ENCODE measurements at regions not wholly inside any gene's neighbourhood (a gene's known extent, or its start where the extent isn't known, plus 50 kb on each side); places are given as distances from the start of the nearest gene placed in this dataset.

GRCh38 chr4:144590020-144590419 lies 55.9 kb upstream of the HHIP start:
- DNase-seq (ENCODE audit: unreplicated experiment), result no peak
- CTCF ChIA-PET, result no interaction called here
- H3K27ac Mint-ChIP-seq (ENCODE audit: low read depth, unreplicated experiment), result no peak overlapping the region

DNA sequence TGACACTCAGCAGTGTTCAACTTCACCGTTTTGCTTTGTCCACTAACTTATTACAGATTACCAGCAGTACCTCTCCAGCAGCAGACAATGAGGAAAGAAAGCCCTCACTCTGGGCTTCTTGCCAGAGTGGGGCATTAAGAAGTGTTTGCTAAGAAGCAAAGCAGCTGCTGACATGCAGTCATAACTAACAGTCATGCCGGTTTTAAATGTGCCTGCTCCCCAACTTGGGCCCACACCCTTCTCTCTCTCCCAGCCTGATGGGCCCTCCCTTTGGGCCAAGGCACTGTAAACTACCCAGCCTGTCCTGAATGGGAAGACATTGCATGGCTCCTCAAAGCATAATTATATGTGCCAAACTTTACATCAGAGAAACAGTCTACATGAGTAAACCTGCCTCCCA lies 54.6 kb upstream of the HHIP start:
- CTCF ChIA-PET, result interaction anchor here (1.2 kb wide), 1 partner anchor 30 kb away, joined by 3 read pairs; no protein-coding TSS in a partner anchor
- peak; percentile 75 for DNase-seq (ENCODE audit: unreplicated experiment)
- POLR2A ChIA-PET, result no interaction called here
- Mint-ChIP-seq H3K36me3 (ENCODE audit: insufficient read depth, unreplicated experiment) (no peaks in the 10 kb centered on the region), H3K4me3 (ENCODE audit: unreplicated experiment) (no peak overlapping the region), H3K27me3 (ENCODE audit: insufficient read depth, unreplicated experiment) (no peaks in the 10 kb centered on the region), H3K4me1 (ENCODE audit: insufficient read depth, unreplicated experiment) (peaks cover 8% of the 10 kb centered on the region), H3K9me3 (ENCODE audit: unreplicated experiment) (no peaks in the 10 kb centered on the region), H3K27ac (ENCODE audit: low read depth, unreplicated experiment) (peak overlapping the region; percentile 36)
- intact Hi-C loops (cut with micrococcal nuclease), result no loop called here
- TF ChIP-seq, protein P1, sequence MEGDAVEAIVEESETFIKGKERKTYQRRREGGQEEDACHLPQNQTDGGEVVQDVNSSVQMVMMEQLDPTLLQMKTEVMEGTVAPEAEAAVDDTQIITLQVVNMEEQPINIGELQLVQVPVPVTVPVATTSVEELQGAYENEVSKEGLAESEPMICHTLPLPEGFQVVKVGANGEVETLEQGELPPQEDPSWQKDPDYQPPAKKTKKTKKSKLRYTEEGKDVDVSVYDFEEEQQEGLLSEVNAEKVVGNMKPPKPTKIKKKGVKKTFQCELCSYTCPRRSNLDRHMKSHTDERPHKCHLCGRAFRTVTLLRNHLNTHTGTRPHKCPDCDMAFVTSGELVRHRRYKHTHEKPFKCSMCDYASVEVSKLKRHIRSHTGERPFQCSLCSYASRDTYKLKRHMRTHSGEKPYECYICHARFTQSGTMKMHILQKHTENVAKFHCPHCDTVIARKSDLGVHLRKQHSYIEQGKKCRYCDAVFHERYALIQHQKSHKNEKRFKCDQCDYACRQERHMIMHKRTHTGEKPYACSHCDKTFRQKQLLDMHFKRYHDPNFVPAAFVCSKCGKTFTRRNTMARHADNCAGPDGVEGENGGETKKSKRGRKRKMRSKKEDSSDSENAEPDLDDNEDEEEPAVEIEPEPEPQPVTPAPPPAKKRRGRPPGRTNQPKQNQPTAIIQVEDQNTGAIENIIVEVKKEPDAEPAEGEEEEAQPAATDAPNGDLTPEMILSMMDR (IDR thresholded peaks at IDR 0.05; ENCODE audit: unreplicated experiment), result no peak
- no TSS peak for BruUV-seq (replicated peaks)

More at GRCh38 chr4:144590020-144590419, 55.9 kb upstream of the HHIP start:
- Mint-ChIP-seq H3K36me3 (ENCODE audit: insufficient read depth, unreplicated experiment) (no peaks in the 10 kb centered on the region), H3K4me1 (ENCODE audit: insufficient read depth, unreplicated experiment) (peaks cover 11% of the 10 kb centered on the region), H3K9me3 (ENCODE audit: unreplicated experiment) (no peaks in the 10 kb centered on the region), H3K27me3 (ENCODE audit: insufficient read depth, unreplicated experiment) (no peaks in the 10 kb centered on the region), H3K4me3 (ENCODE audit: unreplicated experiment) (no peak overlapping the region)
- no TSS peak for BruUV-seq (replicated peaks)
- POLR2A ChIA-PET, result no interaction called here
- intact Hi-C loops (cut with micrococcal nuclease), result no loop called here
- TF ChIP-seq, protein P1 (IDR thresholded peaks at IDR 0.05; ENCODE audit: unreplicated experiment), result no peak

- no TSS peak for BruUV-seq (replicated peaks)
- H3K4me3 Mint-ChIP-seq (ENCODE audit: unreplicated experiment), result no peak overlapping the region
- intact Hi-C loops (cut with micrococcal nuclease), result no loop called here
- H3K9me3 Mint-ChIP-seq (ENCODE audit: unreplicated experiment), result no peaks in the 10 kb centered on the region
- no peaks in the 10 kb centered on the region for H3K27me3 Mint-ChIP-seq (ENCODE audit: insufficient read depth, unreplicated experiment)
- peaks cover 8% of the 10 kb centered on the region for H3K4me1 Mint-ChIP-seq (ENCODE audit: insufficient read depth, unreplicated experiment)
- POLR2A ChIA-PET, result no interaction called here
- H3K36me3 Mint-ChIP-seq (ENCODE audit: insufficient read depth, unreplicated experiment), result no peaks in the 10 kb centered on the region
- CTCF ChIA-PET, result no interaction called here
- DNase-seq (ENCODE audit: unreplicated experiment), result no peak
- TF ChIP-seq, protein P1 (IDR thresholded peaks at IDR 0.05; ENCODE audit: unreplicated experiment), result no peak
- H3K27ac Mint-ChIP-seq (ENCODE audit: low read depth, unreplicated experiment), result no peak overlapping the region
Observed at GRCh38 chr4:144592264-144592663, 53.7 kb upstream of the HHIP start.

- intact Hi-C loops (cut with micrococcal nuclease), result no loop called here
- no peak for DNase-seq (ENCODE audit: unreplicated experiment)
- H3K4me3 Mint-ChIP-seq (ENCODE audit: unreplicated experiment), result no peak overlapping the region
- ChIA-PET CTCF (no interaction called here), POLR2A (interaction anchor here (1.0 kb wide), 1 partner anchor 11 kb away, joined by 3 read pairs; no protein-coding TSS in a partner anchor)
- H3K27me3 Mint-ChIP-seq (ENCODE audit: insufficient read depth, unreplicated experiment), result no peaks in the 10 kb centered on the region
- TF ChIP-seq, protein P1 (IDR thresholded peaks at IDR 0.05; ENCODE audit: unreplicated experiment), result no peak
- peaks cover 8% of the 10 kb centered on the region for H3K4me1 Mint-ChIP-seq (ENCODE audit: insufficient read depth, unreplicated experiment)
- H3K36me3 Mint-ChIP-seq (ENCODE audit: insufficient read depth, unreplicated experiment), result no peaks in the 10 kb centered on the region
- H3K9me3 Mint-ChIP-seq (ENCODE audit: unreplicated experiment), result no peaks in the 10 kb centered on the region
- H3K27ac Mint-ChIP-seq (ENCODE audit: low read depth, unreplicated experiment), result no peak overlapping the region
- BruUV-seq (replicated peaks), result no TSS peak
Observed at GRCh38 chr4:144594471-144594986, 51.4 kb upstream of the HHIP start.
